ENCODE measurements at regions not wholly inside any gene's neighbourhood (a gene's known extent, or its start where the extent isn't known, plus 50 kb on each side); places are given as distances from the start of the nearest gene placed in this dataset.
"Not testable (repeated sequence)": the region's sequence is repeated elsewhere in the genome, so short reads cannot be mapped to it uniquely, and the experiment has no call there.

GRCh38 chr20:53872561-53873229 is 197.7 kb downstream of the BCAS1 start:
- no peak for DNase-seq (ENCODE audit: low read depth)

GRCh38 chr20:53872081-53872541 is 198.3 kb downstream of the BCAS1 start:
- no peak for DNase-seq (ENCODE audit: low read depth)

- DNase-seq (ENCODE audit: low read depth): no peak
Observed at GRCh38 chr20:53871541-53871940, 198.9 kb downstream of the BCAS1 start.

- no peak for DNase-seq (ENCODE audit: low read depth)
Observed at GRCh38 chr20:53870426-53871315, 199.7 kb downstream of the BCAS1 start.

GRCh38 chr20:53869466-53870258 is 200.7 kb downstream of the BCAS1 start:
- peak; percentile 50 for DNase-seq (ENCODE audit: low read depth)

GRCh38 chr20:53867741-53868351 is 202.5 kb downstream of the BCAS1 start:
- DNase-seq (ENCODE audit: low read depth): no peak

GRCh38 chr20:53866794-53867740 is 203.3 kb downstream of the BCAS1 start:
- no peak for DNase-seq (ENCODE audit: low read depth)

GRCh38 chr20:53865901-53866793 is 204.2 kb downstream of the BCAS1 start:
- no peak for DNase-seq (ENCODE audit: low read depth)

GRCh38 chr20:53864765-53865683 is 205.4 kb downstream of the BCAS1 start:
- DNase-seq (ENCODE audit: low read depth): not testable (repeated sequence)

GRCh38 chr20:53863923-53864641 is 206.3 kb downstream of the BCAS1 start:
- DNase-seq (ENCODE audit: low read depth): not testable (repeated sequence)

- not testable (repeated sequence) for DNase-seq (ENCODE audit: low read depth)
Observed at GRCh38 chr20:53863535-53863922, 206.9 kb downstream of the BCAS1 start.

GRCh38 chr20:53863039-53863438 is 207.4 kb downstream of the BCAS1 start:
- not testable (repeated sequence) for DNase-seq (ENCODE audit: low read depth)

GRCh38 chr20:53862490-53862889 is 207.9 kb downstream of the BCAS1 start:
- not testable (repeated sequence) for DNase-seq (ENCODE audit: low read depth)

GRCh38 chr20:53862136-53862397 is 208.3 kb downstream of the BCAS1 start:
- DNase-seq (ENCODE audit: low read depth): not testable (repeated sequence)

GRCh38 chr20:53859684-53860083 is 210.7 kb downstream of the BCAS1 start:
- DNase-seq (ENCODE audit: low read depth): no peak

- not testable (repeated sequence) for DNase-seq (ENCODE audit: low read depth)
Observed at GRCh38 chr20:53859009-53859408, 211.4 kb downstream of the BCAS1 start.

- not testable (repeated sequence) for DNase-seq (ENCODE audit: low read depth)
Observed at GRCh38 chr20:53858516-53858915, 211.9 kb downstream of the BCAS1 start.

GRCh38 chr20:53857723-53858236 is 212.6 kb downstream of the BCAS1 start:
- no peak for DNase-seq (ENCODE audit: low read depth)

All from GM04504 (cell line).